Right lobe of liver (tissue), 4 donors: ENCODE measurements at regions not wholly inside any gene's neighbourhood (a gene's known extent, or its start where the extent isn't known, plus 50 kb on each side); places are given as distances from the start of the nearest gene placed in this dataset.

Experiments used
- CTCF ChIP-seq, 4 donors: fragments of 200-600 bp in 3 of 4; fragments of 450-650 bp in 1 of 4; IDR thresholded peaks; one replicate each; pipeline versions ENCODE4 v1.5.1 to v1.8.0; 2016 to 2022; ENCODE audit warnings: antibody characterized with exemption in 4 of 4, mild to moderate bottlenecking in 2 of 4
- POLR2A ChIP-seq: fragments of 450-650 bp; IDR thresholded peaks from one replicate; pipeline ENCODE4 v1.6.1; 2017; ENCODE audit warnings: antibody characterized with exemption, mild to moderate bottlenecking
- donor health status: DM: no; HTN: no; CAD: no.
- donor health status: DM: no; HTN: no; CAD: no.
- donor health status: DM: no; HTN: yes; CAD: no.

- TF ChIP-seq POLR2A (no peak), CTCF (IDR thresholded peaks at IDR 0.05) (no peak)
These were observed 77.9 kb upstream of the CDH4 start for GRCh38 chr20:61173961-61174725.
